GM12878 (cell line): ENCODE measurements at regions not wholly inside any gene's neighbourhood (a gene's known extent, or its start where the extent isn't known, plus 50 kb on each side); places are given as distances from the start of the nearest gene placed in this dataset.

ENCODE experiments used
- ATAC-seq: fragments of 200-7000 bp; cut with Tn5 transposase; 3 replicates; pipeline ENCODE4 v1.9.1; 2020; ENCODE audit warnings: mild to moderate bottlenecking, moderate library complexity
- BruUV-seq: library from RNA; stranded (reverse); fragments of 400-500 nt; replicated peaks from 2 replicates; lab custom pipeline; 2021; lab: Mats Ljungman, UMichigan
- CTCF ChIA-PET: fragments of 300-600 bp; sonication (Branson Sonifier 250); formaldehyde crosslinking; extraction: SDS; loops from one replicate; lab custom pipeline; 2021; ENCODE audit warnings: inconsistent platforms; lab: Yijun Ruan, JAX
- POLR2A ChIA-PET: fragments of 350-600 bp; formaldehyde crosslinking; extraction: SDS; loops from one replicate; lab custom pipeline; 2021; ENCODE audit warnings: inconsistent platforms; lab: Charles Lee
- RAD21 ChIA-PET: fragments of 300-600 bp; sonication (Branson Sonifier 250); formaldehyde crosslinking; loops from one replicate; lab custom pipeline; 2023; ENCODE audit warnings: antibody characterized with exemption; ENCODE audit not compliant: unreplicated experiment; lab: Charles Lee
- SMC1A ChIA-PET: fragments of 300-600 bp; sonication (Branson Sonifier 250); formaldehyde crosslinking; loops from one replicate; lab custom pipeline; 2023; ENCODE audit not compliant: unreplicated experiment, uncharacterized antibody; lab: Charles Lee
- DNase-seq: peaks from one replicate; pipeline ENCODE4 v3.0.0-alpha.2; 2011; ENCODE audit warnings: low read depth, low spot score
- FAIRE-seq: peaks from 3 replicates; lab custom pipeline; 2011; peaks lifted over from hg19 to GRCh38; lab: Jason Lieb, UNC
- H2AFZ ChIP-seq: 2 replicates; pipeline ENCODE4 v1.6.0; 2011; ENCODE audit warnings: low read depth, low read length, control low read depth; ENCODE audit not compliant: control insufficient read depth
- H3K27ac ChIP-seq: 2 replicates; pipeline ENCODE4 v1.5.1; 2011; ENCODE audit warnings: control low read depth; ENCODE audit not compliant: control insufficient read depth, insufficient read depth
- H3K27me3 ChIP-seq, 2 experiments: replicated peaks in 1 of 2; 2 replicates each; pipeline versions ENCODE4 v1.6.0 to v1.6.1; 2011; ENCODE audit warnings: low read length in 1 of 2; ENCODE audit not compliant: control insufficient read depth in 2 of 2, insufficient read depth in 2 of 2
- H3K36me3 ChIP-seq, 2 experiments: 2 replicates each; pipeline ENCODE4 v1.5.1; 2011; ENCODE audit warnings: low read length in 1 of 2; ENCODE audit not compliant: control insufficient read depth in 2 of 2, insufficient read depth in 2 of 2
- H3K4me1 ChIP-seq: 2 replicates; pipeline ENCODE4 v1.6.1; 2011; ENCODE audit warnings: mild to moderate bottlenecking, low read length, moderate library complexity, mixed read lengths; ENCODE audit not compliant: control insufficient read depth, insufficient read depth
- H3K4me2 ChIP-seq: 2 replicates; pipeline ENCODE4 v1.6.0; 2011; ENCODE audit warnings: control low read depth; ENCODE audit not compliant: control insufficient read depth, insufficient read depth
- H3K4me3 ChIP-seq: fragments of 200-600 bp; sonication (generic); 2 replicates; pipeline ENCODE4 v1.5.1; 2016
- H3K79me2 ChIP-seq: 2 replicates; pipeline ENCODE4 v1.6.0; 2011; ENCODE audit warnings: low read length; ENCODE audit not compliant: control insufficient read depth, insufficient read depth
- H3K9ac ChIP-seq: 2 replicates; pipeline ENCODE4 v1.8.0; 2011; ENCODE audit warnings: low read length, control low read depth, mixed read lengths; ENCODE audit not compliant: control insufficient read depth, insufficient read depth
- H3K9me3 ChIP-seq: replicated peaks from 3 replicates; pipeline ENCODE4 v1.5.1; 2011; ENCODE audit warnings: mild to moderate bottlenecking, low read length; ENCODE audit not compliant: control insufficient read depth, insufficient read depth
- H4K20me1 ChIP-seq: 2 replicates; pipeline ENCODE4 v1.6.0; 2011; ENCODE audit not compliant: control insufficient read depth, insufficient read depth
- ASH2L ChIP-seq: fragments of 300-600, 200-600 bp; sonication (generic); IDR thresholded peaks from 2 replicates; pipeline ENCODE4 v1.6.1; 2017; ENCODE audit warnings: low read depth, mild to moderate bottlenecking, borderline replicate concordance
- CUX1 ChIP-seq: IDR thresholded peaks from 2 replicates; pipeline ENCODE4 v1.6.1; 2012; ENCODE audit warnings: improper control_type of control experiment, low read depth, low read length; ENCODE audit not compliant: insufficient replicate concordance
- HDAC6 ChIP-seq: fragments of 200-600 bp; sonication (generic); IDR thresholded peaks from one replicate; pipeline ENCODE4 v1.8.0; 2017; ENCODE audit warnings: antibody characterized with exemption; ENCODE audit not compliant: unreplicated experiment
- IRF3 ChIP-seq: fragments of 450-650 bp; IDR thresholded peaks from 2 replicates; pipeline ENCODE4 v1.6.1; 2014; ENCODE audit warnings: mild to moderate bottlenecking
- PBX3 ChIP-seq: IDR thresholded peaks from 2 replicates; pipeline ENCODE4 v1.6.1; 2011; ENCODE audit warnings: mild to moderate bottlenecking, low read depth, low read length, moderate library complexity; ENCODE audit not compliant: insufficient replicate concordance
- SKIL ChIP-seq: fragments of 450-650 bp; IDR thresholded peaks from 2 replicates; pipeline ENCODE4 v1.6.1; 2017; ENCODE audit warnings: mild to moderate bottlenecking, low read depth, inconsistent platforms; ENCODE audit not compliant: poor library complexity, severe bottlenecking
- TARDBP ChIP-seq: IDR thresholded peaks from 2 replicates; pipeline ENCODE4 v1.6.1; 2016; ENCODE audit warnings: borderline replicate concordance
- WRNIP1 ChIP-seq: IDR thresholded peaks from 2 replicates; pipeline ENCODE4 v1.6.1; 2011; ENCODE audit warnings: low read depth, low read length, improper control_type of control experiment, borderline replicate concordance
- YBX1 ChIP-seq: fragments of 450-650 bp; IDR thresholded peaks from 2 replicates; pipeline ENCODE4 v1.6.1; 2016; ENCODE audit warnings: antibody characterized with exemption
- ZBTB11 ChIP-seq: fragments of 450-650 bp; formaldehyde crosslinking; IDR thresholded peaks from 2 replicates; pipeline ENCODE4 v1.5.0; 2022; ENCODE audit warnings: mild to moderate bottlenecking, missing genetic modification characterization
- WGBS: methylation state at CpG from one replicate; pipeline ENCODE4 v1.1.6; 2016; ENCODE audit warnings: low lambda C conversion rate; ENCODE audit not compliant: insufficient replicate concordance, insufficient coverage; ENCODE audit errors: missing lambda C conversion rate; 5-methylcytosine and 5-hydroxymethylcytosine counted together
- in situ Hi-C: fragments of 300-500 bp; cut with MboI; formaldehyde crosslinking; loops from 9 replicates; pipeline ENCODE4 v1.14.3; 2018; ENCODE audit warnings: mixed read lengths
- intact Hi-C: fragments of 100-400 bp; cut with micrococcal nuclease; formaldehyde crosslinking; loops from one replicate; pipeline ENCODE4 v1.14.2; 2022; ENCODE audit not compliant: unreplicated experiment

- RAD21 ChIA-PET: interaction anchor here (1.0 kb wide), 1 partner anchor 36 kb away, joined by 3 read pairs; no protein-coding TSS in a partner anchor
- intact Hi-C loops: no loop called here
Observed at GRCh38 chr1:58977598-58977997, 193.8 kb upstream of the JUN start.

More at GRCh38 chr1:58977598-58977997, 193.8 kb upstream of the JUN start:
- FAIRE-seq (no peak), ATAC-seq (no peak), DNase-seq (no peak)
- no peak overlapping the region for H2AFZ ChIP-seq
- no peaks in the 10 kb centered on the region for H3K79me2 ChIP-seq
- no peaks in the 10 kb centered on the region for H3K9me3 ChIP-seq
- H3K4me2 ChIP-seq: no peak overlapping the region
- no peaks in the 10 kb centered on the region for H3K36me3 ChIP-seq
- BruUV-seq: no TSS peak
- H3K4me1 ChIP-seq: peaks cover 4% of the 10 kb centered on the region; the same call in 1 of the 2 replicates
- SMC1A ChIA-PET: interaction anchor here (1.6 to 2.7 kb wide), 3 partner anchors 8 to 43 kb away, joined by 4 to 15 read pairs (median 5); no protein-coding TSS in a partner anchor
- in situ Hi-C loops: no loop called here
- TF ChIP-seq YBX1: no peak
- TF ChIP-seq IRF3: no peak
- TF ChIP-seq ZBTB11: no peak
- no peak for TF ChIP-seq SKIL
- TF ChIP-seq ASH2L: no peak
- TF ChIP-seq CUX1: no peak
- TF ChIP-seq HDAC6: no peak
- no peak for TF ChIP-seq TARDBP
- TF ChIP-seq PBX3: no peak
- no peak for TF ChIP-seq WRNIP1
- no peak overlapping the region for H3K27ac ChIP-seq
- POLR2A ChIA-PET: interaction anchor here (1.2 to 1.4 kb wide), 2 partner anchors 9 to 29 kb away, joined by 3 read pairs; no protein-coding TSS in a partner anchor
- 100% methylated on average over 1 of the region's 1 CpG for WGBS
- no peaks in the 10 kb centered on the region; a peak in 1 of 4 replicates for H3K27me3 ChIP-seq
- H3K4me3 ChIP-seq: no peak overlapping the region
- H3K9ac ChIP-seq: no peak overlapping the region
- H4K20me1 ChIP-seq: no peaks in the 10 kb centered on the region
- CTCF ChIA-PET: no interaction called here
